Activated T-cell treated with anti-CD3 and anti-CD28 coated beads for 48 hours (primary cell): ENCODE measurements at regions not wholly inside any gene's neighbourhood (a gene's known extent, or its start where the extent isn't known, plus 50 kb on each side); places are given as distances from the start of the nearest gene placed in this dataset.
A peak's percentile ranks its signal among the peaks of the same experiment; 100 is the strongest.
"Not testable (repeated sequence)": the region's sequence is repeated elsewhere in the genome, so short reads cannot be mapped to it uniquely, and the experiment has no call there.

Experiments
- DNase-seq: peaks from one replicate; pipeline ENCODE4 v3.0.0-alpha.2; 2020; ENCODE audit warnings: low read depth

GRCh38 chr22:23380911-23381310 is 199.2 kb downstream of the IGLL1 start:
- no peak for DNase-seq

GRCh38 chr22:23380230-23380573 is 199.9 kb downstream of the IGLL1 start:
- DNase-seq = no peak

- not testable (repeated sequence) for DNase-seq
Measured at GRCh38 chr22:23379540-23380229, 199.4 kb downstream of the BCR start.

- DNase-seq = no peak
Measured at GRCh38 chr22:23377767-23378166, 197.5 kb downstream of the BCR start.

- DNase-seq = peak; percentile 42
Measured at GRCh38 chr22:23376256-23376655, 195.9 kb downstream of the BCR start.

- no peak for DNase-seq
Measured at GRCh38 chr22:23375031-23375827, 194.9 kb downstream of the BCR start.

- no peak for DNase-seq
Measured at GRCh38 chr22:23373601-23374000, 193.3 kb downstream of the BCR start.

- no peak for DNase-seq
Measured at GRCh38 chr22:23370251-23370650, 189.9 kb downstream of the BCR start.

GRCh38 chr22:23369054-23369685 is 188.9 kb downstream of the BCR start:
- DNase-seq = no peak
